ENCODE measurements at regions not wholly inside any gene's neighbourhood (a gene's known extent, or its start where the extent isn't known, plus 50 kb on each side); places are given as distances from the start of the nearest gene placed in this dataset.

GRCh38 chr6:142699391-142699790 is 245.6 kb downstream of the HIVEP2 start:
- Histone ChIP-seq H3K36me3 (replicated peaks) (no peaks in the 10 kb centered on the region), H3K27ac (no peak overlapping the region), H3K4me3 (ENCODE audit: low read depth, low read length) (no peak overlapping the region), H3K27me3 (replicated peaks) (no peaks in the 10 kb centered on the region)
- no peak for TF ChIP-seq CTCF (IDR thresholded peaks at IDR 0.05; ENCODE audit: low read depth, low read length, missing control alignments)
- DNase-seq: no peak
- in situ Hi-C loops (cut with HindIII; ENCODE audit: low pct_ligation_motif_present, low sequenced_read_pairs): loop anchor here (10.0 kb wide), 2 partner anchors 245 to 725 kb away; partner anchors contain the start of gene HIVEP2

GRCh38 chr6:142700032-142700431 is 244.9 kb downstream of the HIVEP2 start:
- Histone ChIP-seq H3K27ac (no peak overlapping the region), H3K4me3 (ENCODE audit: low read depth, low read length) (no peak overlapping the region), H3K27me3 (replicated peaks) (no peaks in the 10 kb centered on the region), H3K36me3 (replicated peaks) (no peaks in the 10 kb centered on the region)
- in situ Hi-C loops (cut with HindIII; ENCODE audit: low pct_ligation_motif_present, low sequenced_read_pairs): no loop called here
- no peak for TF ChIP-seq CTCF (IDR thresholded peaks at IDR 0.05; ENCODE audit: low read depth, low read length, missing control alignments)
- DNase-seq: no peak

- DNase-seq: no peak
- Histone ChIP-seq H3K36me3 (replicated peaks) (no peaks in the 10 kb centered on the region), H3K27me3 (replicated peaks) (no peaks in the 10 kb centered on the region), H3K4me3 (ENCODE audit: low read depth, low read length) (no peak overlapping the region), H3K27ac (no peak overlapping the region)
- TF ChIP-seq CTCF (IDR thresholded peaks at IDR 0.05; ENCODE audit: low read depth, low read length, missing control alignments): no peak
- in situ Hi-C loops (cut with HindIII; ENCODE audit: low pct_ligation_motif_present, low sequenced_read_pairs): no loop called here
Observed at GRCh38 chr6:142700671-142701312, 244.2 kb downstream of the HIVEP2 start.

Data from brain microvascular endothelial cell (primary cell).